NCI-H524 (cell line): ENCODE measurements at regions not wholly inside any gene's neighbourhood (a gene's known extent, or its start where the extent isn't known, plus 50 kb on each side); places are given as distances from the start of the nearest gene placed in this dataset.
"Not testable (repeated sequence)": the region's sequence is repeated elsewhere in the genome, so short reads cannot be mapped to it uniquely, and the experiment has no call there.

ENCODE experiments used
- DNase-seq, 2 experiments: peaks; one replicate each; lab custom pipeline; 2025; lab: John Stamatoyannopoulos, UW

DNA sequence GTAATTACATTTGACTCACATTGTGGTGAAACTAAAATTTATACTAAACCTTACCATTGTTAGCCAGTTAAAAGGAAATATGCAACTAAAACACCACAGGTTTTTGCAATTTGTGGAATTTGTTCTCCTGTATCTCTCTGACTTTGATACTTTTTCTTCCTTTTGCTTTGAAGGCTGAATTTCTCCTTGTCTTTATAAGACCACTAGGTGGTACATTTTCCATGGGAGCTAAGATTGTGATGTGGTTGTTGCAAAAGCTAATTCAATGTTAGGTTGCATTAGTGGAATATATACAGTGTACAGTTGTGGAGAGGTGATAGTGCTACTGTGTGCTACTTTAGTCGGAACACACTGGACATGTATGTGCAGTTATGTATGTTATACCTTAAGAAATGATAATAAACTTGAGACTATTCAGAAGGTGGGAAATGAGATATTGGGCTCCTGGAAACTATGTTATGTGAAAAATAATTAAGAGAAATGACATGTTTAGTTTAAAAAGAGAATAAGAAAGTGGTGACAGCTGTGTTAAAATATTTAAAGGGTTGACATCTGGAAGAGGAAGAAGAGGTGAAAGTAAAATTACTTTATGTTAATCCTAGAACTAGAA, 70.3 kb downstream of the ARL9 start:
- DNase-seq, result peak in 1 of 2 experiments; percentile 13

DNA sequence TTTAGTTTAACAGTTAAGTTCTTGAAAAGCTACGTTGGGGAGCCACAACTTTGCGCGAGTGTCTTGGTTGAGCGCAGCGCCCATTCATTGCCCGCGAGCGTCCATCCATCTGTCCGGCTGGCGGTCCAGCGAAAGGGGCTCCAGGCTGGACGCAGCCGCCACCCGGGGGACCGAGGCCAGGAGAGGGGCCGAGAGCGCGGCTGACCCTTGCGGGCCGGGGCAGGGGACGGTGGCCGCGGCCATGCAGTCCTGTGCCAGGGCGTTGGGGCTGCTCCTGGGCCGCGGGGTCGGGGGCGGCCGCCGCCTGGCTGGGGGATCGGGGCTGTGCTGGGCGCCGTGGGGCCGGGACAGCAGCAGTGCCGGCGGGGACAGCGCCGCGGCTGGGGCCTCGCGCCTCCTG, 86.8 kb downstream of the ARL9 start:
- DNase-seq, result not testable (repeated sequence)
